Subcutaneous abdominal adipose tissue (tissue), 5 donors: ENCODE measurements at regions not wholly inside any gene's neighbourhood (a gene's known extent, or its start where the extent isn't known, plus 50 kb on each side); places are given as distances from the start of the nearest gene placed in this dataset.
"Not testable (repeated sequence)": the region's sequence is repeated elsewhere in the genome, so short reads cannot be mapped to it uniquely, and the experiment has no call there.

Experiments
- H3K27ac ChIP-seq: one replicate; pipeline ENCODE4 v1.7.0; 2013; ENCODE audit warnings: low read depth, mild to moderate bottlenecking, inconsistent platforms, low read length, moderate library complexity
- H3K27me3 ChIP-seq, 5 donors: one replicate each; pipeline ENCODE4 v1.7.0; 2013; ENCODE audit warnings: low read length in 5 of 5, inconsistent platforms in 1 of 5; ENCODE audit not compliant: control insufficient read depth in 5 of 5, insufficient read depth in 4 of 5
- H3K36me3 ChIP-seq, 5 donors: one replicate each; pipeline ENCODE4 v1.7.0; 2013; ENCODE audit warnings: low read length in 5 of 5; ENCODE audit not compliant: control insufficient read depth in 5 of 5, insufficient read depth in 5 of 5
- H3K4me1 ChIP-seq, 5 donors: one replicate each; pipeline ENCODE4 v1.7.0; 2013; ENCODE audit warnings: low read length in 5 of 5, mild to moderate bottlenecking in 3 of 5, moderate library complexity in 1 of 5; ENCODE audit not compliant: control insufficient read depth in 5 of 5, insufficient read depth in 5 of 5
- H3K4me3 ChIP-seq, 5 donors: one replicate each; pipeline ENCODE4 v1.7.0; 2013; ENCODE audit warnings: low read length in 5 of 5, low read depth in 1 of 5
- H3K9ac ChIP-seq, 5 donors: one replicate each; pipeline ENCODE4 v1.7.0; 2013; ENCODE audit warnings: low read length in 5 of 5, mild to moderate bottlenecking in 4 of 5, moderate library complexity in 3 of 5
- H3K9me3 ChIP-seq, 5 donors: one replicate each; pipeline ENCODE4 v1.7.0; 2013; ENCODE audit warnings: low read length in 5 of 5; ENCODE audit not compliant: control insufficient read depth in 5 of 5
- donor health status: healthy.
- donor health status: healthy.
- donor health status: healthy.
- donor health status: healthy.
- donor health status: healthy.

DNA sequence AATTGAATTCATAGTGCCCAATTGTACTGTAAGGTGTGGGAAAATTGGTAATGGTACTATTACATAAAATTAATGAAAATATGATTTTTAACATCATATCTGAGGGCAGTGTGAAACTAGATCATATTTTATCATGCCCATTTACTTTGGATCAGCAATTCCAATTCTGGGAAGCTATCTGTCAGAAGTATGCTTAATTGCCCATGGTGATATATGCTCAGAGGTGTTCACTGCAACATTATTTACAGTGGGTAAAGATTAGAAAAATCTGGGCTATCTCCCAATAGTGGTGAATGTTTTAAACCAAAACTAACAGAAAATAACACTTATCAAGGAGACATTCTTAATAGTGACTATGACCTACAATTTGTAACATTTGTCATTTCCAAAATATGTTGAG, 1260.0 kb downstream of the BRINP3 start:
- Histone ChIP-seq H3K27me3 (no peaks in the 10 kb centered on the region), H3K9ac (no peak overlapping the region), H3K9me3 (no peaks in the 10 kb centered on the region)

DNA sequence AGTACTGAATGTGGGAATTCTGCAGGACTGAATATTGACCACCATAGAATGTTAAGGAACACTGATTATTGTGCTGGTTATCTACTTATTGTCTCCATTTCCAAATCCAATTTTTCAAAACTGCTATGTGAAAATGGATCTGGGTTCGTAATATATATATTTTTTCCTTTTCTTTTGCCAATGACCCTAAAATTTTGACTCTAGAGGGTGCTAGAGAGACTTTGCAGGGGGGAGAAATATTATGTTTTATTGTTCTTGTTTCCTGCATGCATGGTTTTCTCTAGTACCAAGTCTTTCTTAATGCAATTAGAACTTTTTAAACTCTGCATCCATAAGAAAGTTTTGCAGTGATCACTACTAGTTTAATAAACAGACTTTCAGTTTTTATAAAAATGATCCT, 1256.9 kb downstream of the BRINP3 start:
- Histone ChIP-seq H3K9ac (no peak overlapping the region), H3K9me3 (no peaks in the 10 kb centered on the region), H3K27ac (no peak overlapping the region), H3K27me3 (no peaks in the 10 kb centered on the region), H3K4me1 (no peaks in the 10 kb centered on the region), H3K36me3 (no peaks in the 10 kb centered on the region), H3K4me3 (no peak overlapping the region)

More for the DNA sequence above, 1260.0 kb downstream of the BRINP3 start:
- no peaks in the 10 kb centered on the region for H3K36me3 ChIP-seq
- H3K4me1 ChIP-seq = no peaks in the 10 kb centered on the region
- no peak overlapping the region for H3K4me3 ChIP-seq
- H3K27ac ChIP-seq = no peak overlapping the region

DNA sequence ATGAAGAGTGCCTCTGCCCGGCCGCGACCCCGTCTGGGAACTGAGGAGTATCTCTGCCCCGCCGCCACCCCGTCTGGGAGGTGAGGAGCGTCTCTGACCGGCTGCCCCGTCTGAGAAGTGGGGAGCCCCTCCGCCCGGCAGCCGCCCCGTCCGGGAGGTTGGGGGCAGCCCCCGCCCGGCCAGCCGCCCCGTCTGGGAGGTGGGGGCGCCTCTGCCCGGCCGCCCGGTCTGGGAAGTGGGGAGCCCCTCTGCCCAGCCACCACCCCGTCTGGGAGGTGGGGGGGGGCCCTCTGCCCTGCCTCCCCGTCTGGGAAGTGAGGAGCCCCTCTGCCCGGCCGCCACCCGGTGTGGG, 1251.9 kb downstream of the BRINP3 start:
- not testable (repeated sequence) for H3K27ac ChIP-seq, H3K4me3 ChIP-seq, H3K27me3 ChIP-seq, H3K36me3 ChIP-seq, H3K9me3 ChIP-seq, H3K9ac ChIP-seq, H3K4me1 ChIP-seq

DNA sequence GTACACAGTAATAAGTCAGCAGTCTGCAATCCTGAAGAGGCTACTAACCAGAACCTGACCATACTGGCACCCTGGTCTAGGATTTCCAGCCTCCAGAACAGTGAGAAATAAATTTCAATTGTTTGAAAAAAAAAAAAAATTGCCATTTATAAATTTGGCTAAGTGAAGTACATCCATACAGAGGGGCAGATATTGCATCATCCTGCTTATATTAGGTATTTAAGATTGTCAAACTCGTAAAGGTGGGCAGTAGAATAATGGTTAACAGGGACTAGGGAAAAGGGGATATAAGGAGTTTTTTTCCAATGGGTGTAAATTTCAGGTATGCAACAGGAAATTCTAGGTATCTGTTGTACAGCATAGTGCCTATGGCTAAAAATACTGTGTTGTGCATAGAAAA, 1250.9 kb downstream of the BRINP3 start:
- H3K9ac ChIP-seq = no peak overlapping the region
- H3K9me3 ChIP-seq = no peaks in the 10 kb centered on the region
- no peaks in the 10 kb centered on the region for H3K27me3 ChIP-seq
- no peak overlapping the region for H3K27ac ChIP-seq
- no peaks in the 10 kb centered on the region for H3K4me1 ChIP-seq
- no peaks in the 10 kb centered on the region for H3K36me3 ChIP-seq
- H3K4me3 ChIP-seq = no peak overlapping the region

DNA sequence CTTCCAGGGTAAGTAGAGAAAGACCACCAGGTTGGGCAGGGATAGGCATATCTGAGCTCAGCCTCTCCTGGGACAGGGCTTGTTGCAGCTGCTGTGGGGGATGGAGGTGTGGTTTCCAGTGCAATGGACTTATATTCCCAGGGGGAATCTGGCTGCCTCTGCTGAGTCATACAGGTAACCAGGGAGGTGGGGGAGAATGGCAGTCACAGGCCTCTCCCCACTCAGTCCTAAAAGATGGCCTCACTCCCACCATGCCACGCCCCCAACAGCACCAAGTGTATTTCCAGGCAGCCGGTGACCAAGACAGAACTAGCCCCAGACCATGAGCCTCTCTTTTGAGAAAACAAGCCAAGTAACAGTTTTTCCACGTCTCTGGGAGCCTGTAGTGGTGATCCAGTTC, 1240.7 kb downstream of the BRINP3 start:
- Histone ChIP-seq H3K27ac (no peak overlapping the region), H3K4me3 (no peak overlapping the region), H3K36me3 (no peaks in the 10 kb centered on the region), H3K9ac (no peak overlapping the region), H3K4me1 (no peaks in the 10 kb centered on the region), H3K9me3 (peaks cover 0 to 6% (median 0%) of the 10 kb centered on the region in 5 donors), H3K27me3 (no peaks in the 10 kb centered on the region)

DNA sequence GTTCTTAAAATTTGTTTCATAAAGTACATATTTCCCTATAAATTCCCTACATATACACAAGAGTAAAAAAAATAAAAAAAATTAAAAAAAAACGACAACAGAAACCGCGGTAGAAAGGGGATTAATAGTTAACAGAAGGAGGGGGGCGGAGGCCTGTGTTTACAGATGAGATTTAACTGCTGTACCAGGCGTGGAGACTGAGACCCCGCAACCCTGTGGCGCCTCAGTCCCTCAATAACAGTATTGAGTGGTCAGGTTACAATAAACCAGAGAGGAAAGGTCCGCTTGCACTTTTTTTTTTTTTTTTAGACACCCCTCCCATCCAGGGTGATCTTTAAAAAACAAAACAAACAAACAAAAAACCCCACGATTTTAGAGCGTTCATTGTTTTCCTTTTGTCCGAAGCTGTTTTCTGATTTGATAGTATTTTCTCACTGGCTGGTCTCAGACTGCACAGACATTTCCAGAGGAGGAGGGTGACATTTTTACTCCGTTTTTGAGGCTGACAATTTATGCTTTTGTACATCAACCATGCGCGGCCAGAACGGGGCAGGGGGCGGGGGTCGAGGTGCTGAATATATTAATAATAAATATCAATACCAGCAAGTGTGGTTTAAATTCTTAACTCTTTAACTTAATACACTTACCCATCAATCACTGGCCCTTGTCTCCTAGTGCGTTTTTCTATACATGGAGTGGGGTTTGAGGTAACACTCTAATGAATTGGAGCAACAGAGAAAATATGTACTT, 1223.9 kb downstream of the BRINP3 start:
- Histone ChIP-seq H3K4me1 (no peaks in the 10 kb centered on the region), H3K9ac (no peak overlapping the region), H3K27ac (no peak overlapping the region), H3K36me3 (no peaks in the 10 kb centered on the region), H3K4me3 (no peak overlapping the region), H3K27me3 (no peaks in the 10 kb centered on the region), H3K9me3 (peaks cover 0 to 8% (median 0%) of the 10 kb centered on the region in 5 donors)

DNA sequence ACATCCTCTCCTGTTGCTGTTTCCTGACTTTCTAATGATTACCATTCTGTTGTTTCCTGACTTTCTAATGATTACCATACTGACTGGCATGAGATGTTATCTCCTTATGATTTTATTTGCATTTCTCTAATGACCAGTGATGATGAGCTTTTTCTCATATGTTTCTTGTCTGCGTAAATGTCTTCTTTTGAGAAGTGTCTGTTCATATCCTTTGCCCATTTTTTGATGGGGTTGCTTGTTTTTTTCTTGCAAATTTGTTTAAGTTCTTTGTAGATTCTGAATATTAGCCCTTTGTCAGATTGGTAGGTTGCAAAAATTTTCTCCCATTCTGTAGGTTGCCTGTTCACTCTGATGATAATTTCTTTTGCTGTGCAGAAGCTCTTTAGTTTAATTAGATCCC, 1216.5 kb downstream of the BRINP3 start:
- not testable (repeated sequence) for H3K36me3 ChIP-seq, H3K9ac ChIP-seq, H3K27ac ChIP-seq, H3K27me3 ChIP-seq, H3K4me1 ChIP-seq, H3K9me3 ChIP-seq, H3K4me3 ChIP-seq

DNA sequence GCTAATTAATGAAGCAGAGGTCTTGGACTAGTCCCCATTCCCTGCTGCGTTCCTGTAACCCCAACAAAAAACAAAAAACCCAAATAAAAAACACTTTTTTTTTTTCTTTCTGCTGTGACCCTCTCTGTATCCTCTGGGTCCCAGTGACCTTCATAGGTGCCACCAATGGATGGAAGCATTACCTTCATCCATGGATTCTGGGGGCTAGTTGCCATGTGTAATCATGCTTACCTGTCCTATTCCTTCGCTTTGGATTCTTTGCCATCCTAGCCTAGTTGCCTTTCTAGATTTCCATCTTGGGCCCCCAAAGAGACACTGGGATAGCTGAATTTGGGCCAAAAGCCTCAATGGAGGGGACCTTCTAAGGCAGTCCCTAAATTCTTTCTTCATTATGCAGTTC, 1208.7 kb downstream of the BRINP3 start:
- Histone ChIP-seq H3K9me3 (peaks cover 5 to 48% (median 30%) of the 10 kb centered on the region in 5 donors), H3K9ac (no peak overlapping the region), H3K27ac (no peak overlapping the region), H3K4me1 (no peaks in the 10 kb centered on the region), H3K27me3 (no peaks in the 10 kb centered on the region), H3K4me3 (peak overlapping the region in 2 of 5 donors; percentile 31 to 41), H3K36me3 (no peaks in the 10 kb centered on the region)

DNA sequence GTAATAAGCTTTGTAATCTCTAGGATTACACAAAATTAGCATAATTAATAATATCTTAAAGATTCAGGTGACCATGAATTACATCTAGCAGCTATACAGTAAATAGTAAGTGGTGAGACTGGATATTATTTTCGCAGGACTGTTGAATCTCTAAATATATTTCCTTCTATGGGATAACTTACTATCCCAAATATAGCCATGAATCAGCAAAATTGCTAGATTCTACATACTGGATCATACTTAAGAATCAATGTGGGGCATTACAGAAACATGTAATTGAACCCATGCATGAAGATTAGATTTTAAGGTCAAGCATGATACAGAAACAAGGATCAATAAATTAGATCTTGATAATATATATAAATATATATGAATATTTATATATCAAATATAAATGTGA, 1203.4 kb downstream of the BRINP3 start:
- H3K36me3 ChIP-seq = no peaks in the 10 kb centered on the region
- H3K4me3 ChIP-seq = no peak overlapping the region
- no peak overlapping the region for H3K9ac ChIP-seq
- no peaks in the 10 kb centered on the region for H3K27me3 ChIP-seq
- H3K4me1 ChIP-seq = no peaks in the 10 kb centered on the region
- peaks cover 1 to 19% (median 11%) of the 10 kb centered on the region in 5 donors for H3K9me3 ChIP-seq
- no peak overlapping the region for H3K27ac ChIP-seq

DNA sequence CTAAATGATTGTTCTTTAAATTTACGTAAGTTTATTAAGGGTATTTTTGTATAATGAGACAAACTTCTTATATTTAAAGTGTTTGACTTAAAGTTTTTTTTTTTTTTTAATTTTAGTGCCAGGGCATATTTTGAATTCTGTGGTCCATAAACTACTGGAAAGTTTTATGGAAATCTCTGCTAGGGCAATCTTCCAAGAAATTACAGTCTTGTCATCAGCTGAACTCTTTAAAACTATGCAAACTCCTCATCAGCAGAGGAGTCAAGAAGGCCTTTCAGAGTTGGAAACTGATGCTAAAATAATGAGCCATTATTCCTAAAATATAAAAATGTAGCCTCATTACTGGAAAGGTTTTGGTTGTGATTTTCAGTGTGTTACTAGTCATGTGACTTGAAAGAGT, 1201.9 kb downstream of the BRINP3 start:
- Histone ChIP-seq H3K27me3 (no peaks in the 10 kb centered on the region), H3K27ac (no peak overlapping the region), H3K4me3 (no peak overlapping the region), H3K36me3 (no peaks in the 10 kb centered on the region), H3K9me3 (peaks cover 0 to 7% (median 2%) of the 10 kb centered on the region in 5 donors), H3K9ac (no peak overlapping the region), H3K4me1 (no peaks in the 10 kb centered on the region)
